ENCODE measurements at regions not wholly inside any gene's neighbourhood (a gene's known extent, or its start where the extent isn't known, plus 50 kb on each side); places are given as distances from the start of the nearest gene placed in this dataset.

- TF ChIP-seq CHD7 (IDR thresholded peaks at IDR 0.05; ENCODE audit: insufficient replicate concordance, low read length): no peak
Measured at GRCh38 chr5:155926031-155926430, 400.9 kb upstream of the SGCD start (continued).

Data from H1 (cell line).